ENCODE measurements at regions not wholly inside any gene's neighbourhood (a gene's known extent, or its start where the extent isn't known, plus 50 kb on each side); places are given as distances from the start of the nearest gene placed in this dataset.

DNA sequence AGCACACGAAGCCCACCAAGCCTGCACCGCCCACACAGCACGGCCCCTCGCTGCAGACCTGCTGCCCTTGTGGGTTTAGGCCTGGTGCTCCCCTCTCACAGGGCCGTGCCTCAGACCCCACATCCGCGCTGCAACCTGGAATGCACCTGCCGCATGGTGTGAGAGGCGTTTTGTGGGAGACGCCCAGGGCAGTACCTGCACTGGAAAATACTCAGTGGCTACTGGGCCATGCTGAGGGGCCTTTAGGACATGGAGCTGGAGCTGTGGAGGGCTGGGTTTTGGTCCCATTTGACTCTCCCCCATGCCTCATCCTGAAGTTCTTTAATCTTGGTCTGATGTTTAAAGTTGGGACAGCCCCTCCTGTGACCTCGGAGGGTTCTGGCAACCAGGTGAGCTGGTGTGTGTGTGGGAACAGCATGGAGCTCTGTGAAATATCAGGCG is 116.3 kb downstream of the ERMARD start:
- TF ChIP-seq YY1 (IDR thresholded peaks at IDR 0.05; ENCODE audit: insufficient read depth, insufficient read length) (no peak), SUZ12 (IDR thresholded peaks at IDR 0.05; ENCODE audit: extremely low read depth, insufficient read depth, insufficient read length) (no peak), ZNF274 (IDR thresholded peaks at IDR 0.05; ENCODE audit: low read depth, low read length) (no peak)

DNA sequence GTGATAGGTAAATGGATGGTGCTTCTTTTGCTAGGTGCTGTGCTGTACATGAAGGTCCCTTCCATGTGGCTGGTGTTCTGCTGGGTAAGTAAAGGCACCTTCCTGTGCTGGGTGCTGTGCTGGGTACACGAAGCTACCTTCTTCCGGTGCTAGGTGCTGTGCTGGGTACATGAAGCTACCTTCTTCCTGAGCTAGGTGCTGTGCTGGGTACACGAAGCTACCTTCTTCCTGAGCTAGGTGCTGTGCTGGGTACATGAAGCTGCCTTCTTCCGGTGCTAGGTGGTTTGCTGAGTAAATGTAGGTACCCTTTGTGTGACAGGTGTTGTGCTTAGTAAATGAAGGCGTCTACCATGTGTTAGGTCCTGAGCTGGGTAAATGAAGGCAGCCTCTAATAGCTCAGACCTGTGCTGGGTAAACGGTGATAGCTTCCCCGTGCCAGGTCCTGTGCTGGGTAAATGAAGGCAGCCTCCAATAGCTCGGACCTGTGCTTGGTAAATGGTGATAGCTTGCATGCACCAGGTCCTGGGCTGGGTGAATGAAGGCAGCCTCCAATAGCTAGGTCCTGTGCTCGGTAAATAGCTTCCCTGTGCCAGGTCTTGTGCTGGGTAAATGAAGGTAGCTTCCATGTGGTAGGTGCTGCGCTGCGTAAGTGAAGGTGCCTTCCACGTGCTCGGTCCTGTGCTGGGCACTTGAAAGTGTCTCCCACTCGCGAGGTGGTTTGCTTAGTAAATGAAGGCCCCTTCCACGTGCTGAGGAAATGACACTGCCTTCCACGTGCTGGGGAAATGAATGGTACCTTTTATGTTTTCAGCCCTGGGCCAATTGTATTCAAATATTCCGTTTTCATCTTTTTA is 115.5 kb downstream of the ERMARD start:
- no peak for TF ChIP-seq SUZ12 (IDR thresholded peaks at IDR 0.05; ENCODE audit: extremely low read depth, insufficient read depth, insufficient read length)

More for the DNA sequence above, 116.3 kb downstream of the ERMARD start:
- no peaks in the 10 kb centered on the region for H3K36me3 ChIP-seq (ENCODE audit: insufficient read depth, insufficient read length, low read length)
- no peak overlapping the region for H3K9ac ChIP-seq (ENCODE audit: insufficient read length, low read depth)
- H3K4me3 ChIP-seq (ENCODE audit: insufficient read length, low read depth) = no peak overlapping the region
- H3K4me1 ChIP-seq (ENCODE audit: insufficient read depth, insufficient read length) = peaks cover 3% of the 10 kb centered on the region
- no peaks in the 10 kb centered on the region for H3K9me3 ChIP-seq (ENCODE audit: insufficient read depth, low read length)
- H3K27me3 ChIP-seq (ENCODE audit: insufficient read depth, insufficient read length) = no peaks in the 10 kb centered on the region
- DNase-seq (ENCODE audit: low read depth, low spot score) = no peak

GRCh38 chr6:169866140-169866534 is 114.7 kb downstream of the ERMARD start:
- peaks cover 3% of the 10 kb centered on the region for H3K4me1 ChIP-seq (ENCODE audit: insufficient read depth, insufficient read length)
- no peaks in the 10 kb centered on the region for H3K9me3 ChIP-seq (ENCODE audit: insufficient read depth, low read length)
- TF ChIP-seq YY1 (IDR thresholded peaks at IDR 0.05; ENCODE audit: insufficient read depth, insufficient read length) (no peak), ZNF274 (IDR thresholded peaks at IDR 0.05; ENCODE audit: low read depth, low read length) (no peak), SUZ12 (IDR thresholded peaks at IDR 0.05; ENCODE audit: extremely low read depth, insufficient read depth, insufficient read length) (no peak)
- H3K9ac ChIP-seq (ENCODE audit: insufficient read length, low read depth) = no peak overlapping the region
- no peaks in the 10 kb centered on the region for H3K36me3 ChIP-seq (ENCODE audit: insufficient read depth, insufficient read length, low read length)
- no peak for DNase-seq (ENCODE audit: low read depth, low spot score)
- no peak overlapping the region for H3K4me3 ChIP-seq (ENCODE audit: insufficient read length, low read depth)
- H3K27me3 ChIP-seq (ENCODE audit: insufficient read depth, insufficient read length) = no peaks in the 10 kb centered on the region

More for the DNA sequence above, 115.5 kb downstream of the ERMARD start:
- H3K36me3 ChIP-seq (ENCODE audit: insufficient read depth, insufficient read length, low read length) = no peaks in the 10 kb centered on the region
- no peak for DNase-seq (ENCODE audit: low read depth, low spot score)
- no peaks in the 10 kb centered on the region for H3K27me3 ChIP-seq (ENCODE audit: insufficient read depth, insufficient read length)
- no peaks in the 10 kb centered on the region for H3K9me3 ChIP-seq (ENCODE audit: insufficient read depth, low read length)
- no peak overlapping the region for H3K4me3 ChIP-seq (ENCODE audit: insufficient read length, low read depth)
- peaks cover 3% of the 10 kb centered on the region for H3K4me1 ChIP-seq (ENCODE audit: insufficient read depth, insufficient read length)
- no peak overlapping the region for H3K9ac ChIP-seq (ENCODE audit: insufficient read length, low read depth)

DNA sequence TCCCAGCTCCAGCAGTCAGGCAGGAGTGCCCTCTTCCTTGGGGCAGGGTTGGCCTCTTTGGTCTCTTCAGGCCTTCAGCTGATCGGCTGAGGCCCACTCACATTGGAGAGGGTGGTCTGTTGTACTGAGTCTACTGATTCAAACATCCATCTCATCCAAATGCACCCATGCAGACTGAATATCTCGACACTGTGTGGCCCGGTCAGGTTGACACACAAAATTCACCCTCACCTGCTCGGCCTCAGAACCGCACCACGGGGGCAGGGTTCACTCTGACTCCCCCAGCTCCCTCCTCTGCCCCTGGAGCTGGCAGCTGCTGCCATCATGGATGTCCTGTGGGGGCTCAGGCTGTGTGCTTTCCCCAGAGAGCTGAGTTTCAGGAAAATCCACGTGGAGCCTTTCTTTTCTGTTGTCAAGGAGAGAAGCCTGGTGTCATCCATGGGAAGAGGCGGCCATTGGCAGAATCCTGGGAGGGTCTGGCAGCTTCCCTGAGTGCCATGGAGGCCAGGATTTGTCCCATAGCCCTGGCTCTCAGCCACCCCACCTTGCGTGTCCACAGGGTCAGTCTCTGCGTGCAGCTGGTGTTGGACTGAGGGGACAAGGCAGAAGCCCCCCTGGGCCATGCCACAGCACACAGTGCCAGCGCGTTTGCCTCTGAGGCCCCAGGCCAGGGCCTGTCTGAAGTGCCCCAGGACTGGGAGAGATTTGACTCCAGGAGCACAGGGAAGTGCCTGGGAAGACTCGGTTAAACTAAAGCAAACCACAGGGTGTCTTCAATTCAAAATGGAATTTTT is 114.1 kb downstream of the ERMARD start:
- Histone ChIP-seq H3K9ac (ENCODE audit: insufficient read length, low read depth) (no peak overlapping the region), H3K36me3 (ENCODE audit: insufficient read depth, insufficient read length, low read length) (no peaks in the 10 kb centered on the region), H3K4me1 (ENCODE audit: insufficient read depth, insufficient read length) (peaks cover 3% of the 10 kb centered on the region), H3K27me3 (ENCODE audit: insufficient read depth, insufficient read length) (no peaks in the 10 kb centered on the region), H3K9me3 (ENCODE audit: insufficient read depth, low read length) (no peaks in the 10 kb centered on the region), H3K4me3 (ENCODE audit: insufficient read length, low read depth) (no peak overlapping the region)
- no peak for DNase-seq (ENCODE audit: low read depth, low spot score)
- TF ChIP-seq SUZ12 (IDR thresholded peaks at IDR 0.05; ENCODE audit: extremely low read depth, insufficient read depth, insufficient read length) (no peak), YY1 (IDR thresholded peaks at IDR 0.05; ENCODE audit: insufficient read depth, insufficient read length) (no peak), ZNF274 (IDR thresholded peaks at IDR 0.05; ENCODE audit: low read depth, low read length) (no peak)

GRCh38 chr6:169864148-169865020 is 113.0 kb downstream of the ERMARD start:
- peaks cover 3% of the 10 kb centered on the region for H3K4me1 ChIP-seq (ENCODE audit: insufficient read depth, insufficient read length)
- no peaks in the 10 kb centered on the region for H3K9me3 ChIP-seq (ENCODE audit: insufficient read depth, low read length)
- no peaks in the 10 kb centered on the region for H3K27me3 ChIP-seq (ENCODE audit: insufficient read depth, insufficient read length)
- TF ChIP-seq YY1 (IDR thresholded peaks at IDR 0.05; ENCODE audit: insufficient read depth, insufficient read length) (no peak), SUZ12 (IDR thresholded peaks at IDR 0.05; ENCODE audit: extremely low read depth, insufficient read depth, insufficient read length) (no peak), ZNF274 (IDR thresholded peaks at IDR 0.05; ENCODE audit: low read depth, low read length) (no peak)
- no peak for DNase-seq (ENCODE audit: low read depth, low spot score)
- H3K9ac ChIP-seq (ENCODE audit: insufficient read length, low read depth) = no peak overlapping the region
- H3K4me3 ChIP-seq (ENCODE audit: insufficient read length, low read depth) = no peak overlapping the region
- no peaks in the 10 kb centered on the region for H3K36me3 ChIP-seq (ENCODE audit: insufficient read depth, insufficient read length, low read length)

GRCh38 chr6:169863710-169864109 is 112.3 kb downstream of the ERMARD start:
- TF ChIP-seq ZNF274 (IDR thresholded peaks at IDR 0.05; ENCODE audit: low read depth, low read length) (no peak), YY1 (IDR thresholded peaks at IDR 0.05; ENCODE audit: insufficient read depth, insufficient read length) (no peak), SUZ12 (IDR thresholded peaks at IDR 0.05; ENCODE audit: extremely low read depth, insufficient read depth, insufficient read length) (no peak)
- Histone ChIP-seq H3K4me1 (ENCODE audit: insufficient read depth, insufficient read length) (peaks cover 3% of the 10 kb centered on the region), H3K4me3 (ENCODE audit: insufficient read length, low read depth) (no peak overlapping the region), H3K27me3 (ENCODE audit: insufficient read depth, insufficient read length) (no peaks in the 10 kb centered on the region), H3K9me3 (ENCODE audit: insufficient read depth, low read length) (no peaks in the 10 kb centered on the region), H3K36me3 (ENCODE audit: insufficient read depth, insufficient read length, low read length) (no peaks in the 10 kb centered on the region), H3K9ac (ENCODE audit: insufficient read length, low read depth) (no peak overlapping the region)
- no peak for DNase-seq (ENCODE audit: low read depth, low spot score)

Data from NT2/D1 (cell line).